Smooth muscle cell (in vitro differentiated cells): ENCODE measurements at regions not wholly inside any gene's neighbourhood (a gene's known extent, or its start where the extent isn't known, plus 50 kb on each side); places are given as distances from the start of the nearest gene placed in this dataset.

Source experiments
- DNase-seq: peaks from one replicate; lab custom pipeline; 2025; ENCODE audit not compliant: unreplicated experiment; lab: John Stamatoyannopoulos, UW
- H2AFZ ChIP-seq: fragments of 200-600 bp; sonication (generic); 2 replicates; pipeline ENCODE4 v1.6.0; 2016; ENCODE audit warnings: antibody characterized with exemption, low read depth, mild to moderate bottlenecking
- H3F3A ChIP-seq: fragments of 200-600 bp; sonication (generic); 2 replicates; pipeline ENCODE4 v1.6.0; 2017; ENCODE audit warnings: antibody characterized with exemption, low read depth
- H3K27ac ChIP-seq: fragments of 200-600 bp; sonication (generic); 2 replicates; pipeline ENCODE4 v1.5.1; 2016; ENCODE audit warnings: low read depth, mild to moderate bottlenecking
- H3K27me3 ChIP-seq: fragments of 200-600 bp; sonication (generic); 2 replicates; pipeline ENCODE4 v1.6.1; 2016; ENCODE audit warnings: low read depth, mild to moderate bottlenecking
- H3K36me3 ChIP-seq: fragments of 200-600 bp; sonication (generic); 2 replicates; pipeline ENCODE4 v1.5.1; 2016; ENCODE audit warnings: low read depth
- H3K4me1 ChIP-seq: fragments of 200-600 bp; sonication (generic); 2 replicates; pipeline ENCODE4 v1.5.1; 2016; ENCODE audit warnings: low read depth
- H3K4me2 ChIP-seq: fragments of 200-600 bp; sonication (generic); 2 replicates; pipeline ENCODE4 v1.6.0; 2016; ENCODE audit warnings: mild to moderate bottlenecking
- H3K4me3 ChIP-seq: fragments of 200-600 bp; sonication (generic); 2 replicates; pipeline ENCODE4 v1.5.1; 2016; ENCODE audit warnings: mild to moderate bottlenecking
- H3K79me2 ChIP-seq: fragments of 200-600 bp; sonication (generic); 2 replicates; pipeline ENCODE4 v1.6.0; 2016; ENCODE audit warnings: low read depth, mild to moderate bottlenecking
- H3K9ac ChIP-seq: fragments of 200-600 bp; sonication (generic); 2 replicates; pipeline ENCODE4 v1.6.0; 2016; ENCODE audit warnings: low read depth
- H3K9me3 ChIP-seq: fragments of 200-600 bp; sonication (generic); replicated peaks from 2 replicates; pipeline ENCODE4 v1.5.1; 2016; ENCODE audit warnings: low read depth
- H4K20me1 ChIP-seq: fragments of 200-600 bp; sonication (generic); 2 replicates; pipeline ENCODE4 v1.6.0; 2016; ENCODE audit warnings: low read depth
- WGBS: methylation state at CpG from one replicate; pipeline ENCODE4 v1.1.7; 2016; ENCODE audit warnings: low lambda C conversion rate; 5-methylcytosine and 5-hydroxymethylcytosine counted together
- TF ChIP-seq, protein P1 (sequence below): fragments of 200-600 bp; sonication (generic); IDR thresholded peaks from 2 replicates; pipeline ENCODE4 v1.5.1; 2017; ENCODE audit warnings: borderline replicate concordance, mild to moderate bottlenecking, antibody characterized with exemption; ENCODE audit not compliant: insufficient read depth, poor library complexity, severe bottlenecking

DNA sequence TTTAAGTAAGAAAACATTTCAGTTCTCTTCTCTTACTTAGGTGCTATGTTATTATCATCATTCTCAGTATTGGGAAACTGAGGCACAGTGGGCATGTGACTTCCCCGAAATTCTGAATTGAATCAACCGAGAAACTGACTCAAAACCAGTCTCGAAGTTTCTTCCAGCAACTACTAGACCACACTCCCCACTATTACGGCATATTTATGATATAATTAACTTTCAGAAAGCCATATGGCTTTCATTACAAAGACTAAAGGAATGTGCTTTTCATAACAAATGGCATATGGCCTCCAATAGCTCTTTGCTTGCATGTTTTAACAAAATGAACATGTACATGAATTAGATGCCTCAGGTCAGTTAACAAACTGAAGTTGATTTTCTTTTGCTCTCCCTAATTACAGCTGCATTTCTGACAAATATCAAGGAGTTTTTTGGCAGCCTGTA, 182.9 kb upstream of the SLC38A2 start:
- H3K79me2 ChIP-seq: no peaks in the 10 kb centered on the region
- H3F3A ChIP-seq: peaks cover 11% of the 10 kb centered on the region
- peak overlapping the region; percentile 95 for H3K27ac ChIP-seq
- no peak overlapping the region for H3K4me3 ChIP-seq
- WGBS: 38% methylated on average over 4 of the region's 4 CpGs
- no peaks in the 10 kb centered on the region for H3K9me3 ChIP-seq
- H3K4me1 ChIP-seq: peaks cover 24% of the 10 kb centered on the region
- peak overlapping the region; percentile 72 for H3K4me2 ChIP-seq
- TF ChIP-seq, protein P1, sequence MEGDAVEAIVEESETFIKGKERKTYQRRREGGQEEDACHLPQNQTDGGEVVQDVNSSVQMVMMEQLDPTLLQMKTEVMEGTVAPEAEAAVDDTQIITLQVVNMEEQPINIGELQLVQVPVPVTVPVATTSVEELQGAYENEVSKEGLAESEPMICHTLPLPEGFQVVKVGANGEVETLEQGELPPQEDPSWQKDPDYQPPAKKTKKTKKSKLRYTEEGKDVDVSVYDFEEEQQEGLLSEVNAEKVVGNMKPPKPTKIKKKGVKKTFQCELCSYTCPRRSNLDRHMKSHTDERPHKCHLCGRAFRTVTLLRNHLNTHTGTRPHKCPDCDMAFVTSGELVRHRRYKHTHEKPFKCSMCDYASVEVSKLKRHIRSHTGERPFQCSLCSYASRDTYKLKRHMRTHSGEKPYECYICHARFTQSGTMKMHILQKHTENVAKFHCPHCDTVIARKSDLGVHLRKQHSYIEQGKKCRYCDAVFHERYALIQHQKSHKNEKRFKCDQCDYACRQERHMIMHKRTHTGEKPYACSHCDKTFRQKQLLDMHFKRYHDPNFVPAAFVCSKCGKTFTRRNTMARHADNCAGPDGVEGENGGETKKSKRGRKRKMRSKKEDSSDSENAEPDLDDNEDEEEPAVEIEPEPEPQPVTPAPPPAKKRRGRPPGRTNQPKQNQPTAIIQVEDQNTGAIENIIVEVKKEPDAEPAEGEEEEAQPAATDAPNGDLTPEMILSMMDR: no peak
- no peaks in the 10 kb centered on the region for H4K20me1 ChIP-seq
- no peak overlapping the region for H2AFZ ChIP-seq
- no peaks in the 10 kb centered on the region for H3K36me3 ChIP-seq
- H3K27me3 ChIP-seq: no peaks in the 10 kb centered on the region
- peak overlapping the region; percentile 45 for H3K9ac ChIP-seq
- no peak for DNase-seq

GRCh38 chr12:46554460-46554859, 181.9 kb upstream of the SLC38A2 start:
- WGBS: 90% methylated on average over 2 of the region's 2 CpGs
- no peak for DNase-seq
- Histone ChIP-seq H3F3A (peaks cover 11% of the 10 kb centered on the region), H3K4me3 (no peak overlapping the region), H3K27me3 (no peaks in the 10 kb centered on the region), H3K4me1 (peaks cover 22% of the 10 kb centered on the region), H3K79me2 (no peaks in the 10 kb centered on the region), H3K9me3 (no peaks in the 10 kb centered on the region), H3K4me2 (peak overlapping the region; percentile 72), H3K36me3 (no peaks in the 10 kb centered on the region), H3K27ac (peak overlapping the region; percentile 95), H4K20me1 (no peaks in the 10 kb centered on the region), H2AFZ (no peak overlapping the region), H3K9ac (no peak overlapping the region)
- TF ChIP-seq, protein P1: no peak

DNA sequence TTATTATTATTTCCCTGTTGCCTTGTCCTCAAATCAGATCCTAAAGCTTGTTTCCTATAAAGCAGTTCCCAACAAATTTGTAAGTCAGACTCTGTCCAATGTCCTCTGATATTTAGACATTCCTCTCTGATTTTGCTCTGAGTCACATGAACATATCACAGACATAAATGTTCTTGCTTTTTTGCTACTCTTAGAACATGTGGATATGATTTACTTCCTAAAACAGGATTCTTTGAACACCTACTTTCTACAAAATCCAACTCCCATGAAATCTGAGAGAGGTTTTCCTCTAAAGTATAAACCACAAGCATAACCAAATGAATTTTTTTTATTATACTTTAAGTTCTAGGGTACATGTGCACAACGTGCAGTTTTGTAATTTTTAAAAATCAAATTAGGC, 181.3 kb upstream of the SLC38A2 start:
- Histone ChIP-seq H3K4me1 (peaks cover 22% of the 10 kb centered on the region), H3K9me3 (no peaks in the 10 kb centered on the region), H4K20me1 (no peaks in the 10 kb centered on the region), H3K9ac (no peak overlapping the region), H3K27ac (peak overlapping the region; percentile 95), H3K79me2 (no peaks in the 10 kb centered on the region), H2AFZ (no peak overlapping the region), H3K27me3 (no peaks in the 10 kb centered on the region), H3K4me2 (peak overlapping the region; percentile 56), H3F3A (peaks cover 11% of the 10 kb centered on the region), H3K4me3 (no peak overlapping the region), H3K36me3 (no peaks in the 10 kb centered on the region)
- WGBS: 74% methylated on average over 1 of the region's 1 CpG
- TF ChIP-seq, protein P1: no peak
- DNase-seq: no peak

DNA sequence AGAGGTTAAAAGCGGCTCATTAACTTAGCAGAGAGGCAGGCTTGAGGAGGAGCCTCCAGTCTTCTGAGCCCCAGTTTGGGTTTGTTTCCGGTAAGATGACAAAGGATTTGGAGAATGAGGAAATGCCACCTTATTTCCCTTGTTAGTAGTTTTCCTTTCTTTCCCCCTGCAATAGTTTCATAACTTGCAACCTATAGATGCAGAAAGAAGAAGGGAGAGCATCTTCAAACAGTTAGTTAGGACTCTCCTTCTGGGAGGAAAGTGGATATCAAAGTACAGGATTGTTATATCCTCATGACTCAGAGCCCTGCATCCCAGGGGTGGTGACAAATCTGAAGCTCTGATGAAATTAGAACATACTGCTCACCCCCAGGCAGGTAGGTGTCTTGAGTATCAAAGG, 180.7 kb upstream of the SLC38A2 start:
- Histone ChIP-seq H3K79me2 (no peaks in the 10 kb centered on the region), H3K4me2 (peak overlapping the region; percentile 56), H3K27me3 (no peaks in the 10 kb centered on the region), H3K4me1 (peaks cover 22% of the 10 kb centered on the region), H3F3A (peaks cover 11% of the 10 kb centered on the region), H3K36me3 (no peaks in the 10 kb centered on the region), H3K9me3 (no peaks in the 10 kb centered on the region), H3K9ac (no peak overlapping the region), H3K4me3 (no peak overlapping the region), H4K20me1 (no peaks in the 10 kb centered on the region), H3K27ac (peak overlapping the region; percentile 95), H2AFZ (no peak overlapping the region)
- TF ChIP-seq, protein P1: no peak
- WGBS: 83% methylated on average over 2 of the region's 2 CpGs
- DNase-seq: no peak
